ENCODE measurements at regions not wholly inside any gene's neighbourhood (a gene's known extent, or its start where the extent isn't known, plus 50 kb on each side); places are given as distances from the start of the nearest gene placed in this dataset.
"Not testable (repeated sequence)": the region's sequence is repeated elsewhere in the genome, so short reads cannot be mapped to it uniquely, and the experiment has no call there.

DNA sequence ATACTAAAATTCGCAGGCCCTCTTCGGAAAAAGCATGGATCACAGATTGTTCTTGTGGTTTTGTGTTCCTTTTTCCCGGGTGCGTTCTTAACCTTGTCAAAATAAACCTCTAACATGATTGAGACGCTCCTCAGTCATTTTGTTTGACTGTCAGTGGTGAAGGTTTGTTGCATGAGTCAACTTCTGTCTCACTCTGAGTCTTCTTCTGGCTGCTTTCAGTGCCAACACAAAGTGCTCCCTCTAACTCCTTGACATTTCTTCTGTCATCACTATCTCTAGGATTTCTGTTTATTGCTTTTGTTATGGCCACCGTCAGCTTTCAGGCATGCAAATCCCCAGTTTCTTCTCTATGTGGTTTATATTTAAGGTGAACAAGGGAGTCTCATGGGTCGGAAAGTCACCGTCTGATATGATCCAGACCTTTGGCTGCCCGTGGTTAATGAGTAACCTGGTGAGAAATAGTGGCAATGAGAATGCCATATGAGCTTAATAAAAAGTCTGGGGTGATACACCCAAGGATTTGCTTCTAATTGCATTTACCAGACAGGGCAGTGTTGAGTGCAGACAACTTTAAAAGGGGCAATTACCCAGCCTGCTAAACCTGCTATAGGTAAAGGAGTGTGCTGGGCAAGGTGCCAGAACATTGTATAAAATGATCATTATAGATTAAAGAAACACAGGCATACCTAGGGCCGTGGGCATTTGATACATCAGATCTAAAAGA lies 248.9 kb upstream of the FAM240B start:
- H3K4me3 ChIP-seq; H3K27ac ChIP-seq; H3K4me1 ChIP-seq (replicated peaks in 1 of 2); in situ Hi-C loops (cut with MboI; ENCODE audit: low pct_unique_long_range_greater_than_20kb in 2 of 9, low sequenced_read_pairs in 9 of 9, unreplicated experiment in 9 of 9): not testable (repeated sequence)
- WGBS, 10 experiments: no CpG with 5 or more reads among the region's 10 CpGs
- peak in 5 of 8 experiments; percentile 9 to 41 (median 20) for ATAC-seq (replicated peaks in 6 of 8)

DNA sequence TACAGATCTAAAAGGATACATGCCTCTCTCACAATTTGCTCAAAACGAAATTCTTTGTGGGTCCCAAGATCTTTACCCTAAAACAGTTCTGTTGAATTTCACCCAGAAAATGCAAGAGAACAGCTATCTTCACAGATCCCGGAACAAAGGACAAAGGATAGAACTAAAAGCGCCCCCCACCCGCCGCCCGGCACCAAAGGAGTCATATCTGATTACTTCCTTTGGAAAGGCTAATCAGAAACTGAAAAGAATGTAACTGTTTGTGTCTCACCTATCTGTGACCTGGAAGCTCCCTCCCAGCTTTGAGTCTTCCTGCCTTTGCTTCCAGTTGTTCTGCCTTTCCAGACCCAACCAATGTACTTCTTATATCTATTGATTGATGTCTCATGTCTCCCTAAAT lies 247.9 kb upstream of the FAM240B start:
- H3K4me3 ChIP-seq; in situ Hi-C loops (cut with MboI; ENCODE audit: low pct_unique_long_range_greater_than_20kb in 2 of 9, low sequenced_read_pairs in 9 of 9, unreplicated experiment in 9 of 9); H3K27ac ChIP-seq; H3K4me1 ChIP-seq (replicated peaks in 1 of 2); ATAC-seq (replicated peaks in 6 of 8): not testable (repeated sequence)
- no CpG with 5 or more reads among the region's 6 CpGs for WGBS, 10 experiments

DNA sequence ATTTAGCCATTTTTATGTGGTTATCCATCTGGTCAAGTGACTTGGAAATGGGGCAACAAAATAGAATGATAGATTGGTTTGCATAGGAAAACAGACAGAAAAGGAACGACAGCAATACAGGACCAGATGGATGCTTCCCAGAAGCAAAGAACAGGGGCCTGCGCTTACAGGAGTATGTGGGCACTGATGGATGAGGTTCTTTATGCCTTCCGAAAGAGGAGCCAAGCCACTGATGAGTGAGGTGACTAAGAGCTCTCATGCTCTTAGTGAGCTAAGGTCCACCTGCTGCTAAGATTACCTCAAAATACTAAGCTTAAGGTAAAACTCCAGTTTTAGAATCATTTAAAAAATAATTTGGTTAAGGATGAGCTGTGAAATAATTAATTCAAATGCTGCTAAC lies 247.4 kb upstream of the FAM240B start:
- no CpG with 5 or more reads among the region's 3 CpGs for WGBS, 10 experiments
- H3K4me3 ChIP-seq; in situ Hi-C loops (cut with MboI; ENCODE audit: low pct_unique_long_range_greater_than_20kb in 2 of 9, low sequenced_read_pairs in 9 of 9, unreplicated experiment in 9 of 9); H3K27ac ChIP-seq; H3K4me1 ChIP-seq (replicated peaks in 1 of 2): not testable (repeated sequence)
- peak in 4 of 8 experiments; percentile 37 to 70 (median 64) for ATAC-seq (replicated peaks in 6 of 8)

DNA sequence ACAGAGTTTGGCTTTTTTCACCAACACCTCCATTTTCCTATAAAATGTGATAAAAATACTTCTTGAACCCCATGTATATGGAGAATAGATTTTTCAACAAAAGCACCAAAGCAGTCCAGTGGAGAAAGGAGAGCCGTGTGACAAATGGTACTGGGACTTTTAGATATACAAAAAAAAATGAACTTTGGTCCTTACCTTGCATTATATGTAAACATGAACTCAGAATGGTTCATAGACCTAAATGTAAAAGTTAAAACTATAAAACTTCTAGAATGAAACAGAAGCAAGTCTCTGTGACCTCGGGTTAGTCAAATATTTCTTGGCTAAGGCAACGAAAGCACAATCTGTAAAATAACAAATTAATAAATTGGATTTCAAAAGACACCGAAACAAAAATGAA lies 239.9 kb upstream of the FAM240B start:
- H3K4me1 ChIP-seq (replicated peaks in 1 of 2); H3K4me3 ChIP-seq; ATAC-seq (replicated peaks in 6 of 8); in situ Hi-C loops (cut with MboI; ENCODE audit: low pct_unique_long_range_greater_than_20kb in 2 of 9, low sequenced_read_pairs in 9 of 9, unreplicated experiment in 9 of 9); H3K27ac ChIP-seq: not testable (repeated sequence)
- WGBS, 10 experiments: no CpG with 5 or more reads among the region's 4 CpGs

DNA sequence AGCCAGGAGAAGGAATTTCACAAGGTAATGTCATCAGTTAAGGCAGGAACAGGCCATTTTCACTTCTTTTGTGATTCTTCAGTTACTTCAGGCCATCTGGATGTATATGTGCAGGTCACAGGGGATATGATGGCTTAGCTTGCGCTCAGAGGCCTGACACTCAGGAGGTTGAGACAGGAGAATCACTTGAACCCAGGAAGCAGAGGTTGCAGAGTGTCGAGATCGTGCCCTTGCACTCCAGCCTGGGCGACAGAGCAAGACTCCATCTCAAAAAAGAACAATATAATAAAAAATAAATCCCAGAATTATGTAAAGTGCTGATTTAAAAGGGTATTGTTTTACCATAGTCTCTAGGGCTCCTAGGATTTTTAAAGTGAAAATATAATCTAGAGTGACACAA lies 235.9 kb upstream of the FAM240B start:
- H3K27ac ChIP-seq; H3K4me1 ChIP-seq (replicated peaks in 1 of 2); ATAC-seq (replicated peaks in 6 of 8); in situ Hi-C loops (cut with MboI; ENCODE audit: low pct_unique_long_range_greater_than_20kb in 2 of 9, low sequenced_read_pairs in 9 of 9, unreplicated experiment in 9 of 9); H3K4me3 ChIP-seq: not testable (repeated sequence)
- WGBS, 10 experiments: no CpG with 5 or more reads among the region's 4 CpGs

DNA sequence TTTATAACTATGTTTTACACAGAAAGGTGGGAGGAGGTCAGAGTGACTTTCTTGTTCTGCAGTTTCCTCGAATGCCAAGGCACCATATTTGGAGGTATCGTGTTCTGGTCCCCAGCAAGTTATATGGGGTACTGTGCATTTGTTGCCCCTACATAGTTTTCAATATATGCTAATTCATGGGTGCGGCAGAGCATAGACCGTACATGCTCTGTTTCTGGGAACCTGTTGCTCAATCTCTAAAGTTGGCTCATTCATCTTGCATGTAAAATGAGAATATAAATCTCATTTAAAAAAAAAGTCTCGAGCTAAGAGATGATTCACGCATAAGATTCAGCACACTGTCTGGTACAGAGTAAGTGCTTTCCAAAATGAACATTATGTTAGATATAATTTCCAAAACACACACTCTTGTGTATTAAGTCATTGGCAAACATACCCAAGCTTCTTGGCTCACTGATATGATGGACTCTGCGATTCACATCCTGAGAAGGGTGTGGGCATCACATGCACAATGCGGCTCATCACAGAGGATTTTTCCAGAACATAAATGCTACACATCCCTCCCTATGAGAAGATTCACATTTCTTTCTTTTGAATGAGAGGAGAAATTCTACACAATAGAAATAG lies 232.9 kb upstream of the FAM240B start:
- no CpG with 5 or more reads among the region's 8 CpGs for WGBS, 10 experiments
- H3K27ac ChIP-seq; H3K4me3 ChIP-seq; H3K4me1 ChIP-seq (replicated peaks in 1 of 2); in situ Hi-C loops (cut with MboI; ENCODE audit: low pct_unique_long_range_greater_than_20kb in 2 of 9, low sequenced_read_pairs in 9 of 9, unreplicated experiment in 9 of 9): not testable (repeated sequence)
- peak in 3 of 8 experiments; percentile 21 to 88 (median 76) for ATAC-seq (replicated peaks in 6 of 8)

DNA sequence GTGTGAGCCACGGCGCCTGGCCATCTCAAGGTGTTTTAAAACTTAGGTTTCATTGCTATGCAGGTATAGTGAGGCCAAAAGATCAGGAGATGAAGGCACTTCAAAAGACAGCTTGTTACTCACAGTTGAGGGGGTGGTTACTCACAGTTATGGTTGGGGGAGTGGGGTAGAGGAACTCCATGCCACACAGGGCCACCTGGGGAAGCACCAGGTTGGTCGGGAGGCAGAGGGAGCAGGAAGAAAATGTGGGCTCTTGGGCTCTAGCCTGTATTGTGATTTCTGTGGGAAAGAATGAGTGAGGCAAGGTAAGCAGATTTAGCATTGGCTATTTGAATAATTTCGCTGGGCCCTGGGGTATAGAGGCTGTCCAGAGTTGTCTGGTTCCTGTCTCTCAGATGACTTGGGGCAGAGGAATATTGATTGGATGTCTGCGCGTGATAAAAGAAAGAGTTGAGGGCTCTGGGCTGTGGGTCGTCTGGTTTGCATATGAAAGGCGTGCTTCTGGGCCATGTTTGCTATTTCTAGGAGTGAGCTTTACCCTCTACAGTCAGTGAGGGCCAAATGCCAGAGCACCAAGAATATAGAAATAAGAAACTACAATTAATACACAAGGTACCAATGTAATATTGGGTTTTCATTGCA lies 226.1 kb upstream of the FAM240B start:
- in situ Hi-C loops (cut with MboI; ENCODE audit: low pct_unique_long_range_greater_than_20kb in 2 of 9, low sequenced_read_pairs in 9 of 9, unreplicated experiment in 9 of 9); H3K4me3 ChIP-seq; H3K4me1 ChIP-seq (replicated peaks in 1 of 2); H3K27ac ChIP-seq: not testable (repeated sequence)
- WGBS, 10 experiments: no CpG with 5 or more reads among the region's 8 CpGs
- ATAC-seq (replicated peaks in 6 of 8): peak in 5 of 8 experiments; percentile 40 to 91 (median 73)

DNA sequence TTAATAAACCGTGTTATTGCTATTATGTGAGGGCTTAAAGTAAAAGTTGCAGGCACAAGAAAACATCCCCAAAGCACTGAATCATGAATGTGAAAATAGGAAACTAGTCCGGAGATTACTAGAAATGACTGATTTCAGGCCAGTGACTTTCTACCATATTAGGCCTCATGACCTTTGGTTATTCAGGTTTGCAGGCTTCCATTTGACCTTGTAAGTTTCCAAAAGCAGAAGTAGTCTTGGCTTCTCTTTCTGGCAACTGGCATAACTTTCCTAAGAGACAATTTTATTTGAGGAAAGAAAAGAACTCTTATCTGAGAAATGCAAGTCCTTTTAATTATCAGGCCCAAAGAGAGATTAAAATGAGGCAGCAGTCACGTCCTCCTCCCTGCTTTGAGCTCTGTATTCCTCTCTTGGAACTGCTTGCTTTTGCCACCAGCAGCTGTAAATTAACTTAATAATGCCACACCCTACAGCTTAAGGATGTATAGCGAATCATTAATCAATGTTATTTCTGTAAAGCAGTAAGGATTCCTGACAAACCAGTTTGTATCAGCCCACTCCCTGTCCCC lies 225.0 kb upstream of the FAM240B start:
- H3K4me3 ChIP-seq; H3K27ac ChIP-seq; in situ Hi-C loops (cut with MboI; ENCODE audit: low pct_unique_long_range_greater_than_20kb in 2 of 9, low sequenced_read_pairs in 9 of 9, unreplicated experiment in 9 of 9); H3K4me1 ChIP-seq (replicated peaks in 1 of 2); ATAC-seq (replicated peaks in 6 of 8): not testable (repeated sequence)
- WGBS, 10 experiments: no CpG with 5 or more reads among the region's 4 CpGs

DNA sequence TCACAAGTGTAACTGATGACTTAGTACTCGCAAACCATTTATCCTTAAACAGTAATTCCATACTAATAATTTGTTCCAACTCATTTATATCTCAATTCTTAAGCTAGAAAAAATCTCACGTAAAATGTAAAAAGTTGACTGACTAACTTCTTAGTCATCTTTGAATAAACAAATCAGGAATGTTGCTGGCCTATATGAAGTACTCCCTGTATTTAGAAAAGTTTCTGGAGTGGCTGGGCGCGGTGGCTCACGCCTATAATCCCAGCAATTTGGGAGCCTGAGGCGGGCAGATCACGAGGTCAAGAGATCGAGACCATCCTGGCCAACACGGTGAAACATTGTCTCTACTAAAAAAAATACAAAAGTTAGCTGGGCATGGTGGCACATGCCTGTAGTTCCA lies 220.6 kb upstream of the FAM240B start:
- H3K4me1 ChIP-seq (replicated peaks in 1 of 2); H3K4me3 ChIP-seq; ATAC-seq (replicated peaks in 6 of 8); in situ Hi-C loops (cut with MboI; ENCODE audit: low pct_unique_long_range_greater_than_20kb in 2 of 9, low sequenced_read_pairs in 9 of 9, unreplicated experiment in 9 of 9); H3K27ac ChIP-seq: not testable (repeated sequence)
- WGBS, 10 experiments: no CpG with 5 or more reads among the region's 9 CpGs

DNA sequence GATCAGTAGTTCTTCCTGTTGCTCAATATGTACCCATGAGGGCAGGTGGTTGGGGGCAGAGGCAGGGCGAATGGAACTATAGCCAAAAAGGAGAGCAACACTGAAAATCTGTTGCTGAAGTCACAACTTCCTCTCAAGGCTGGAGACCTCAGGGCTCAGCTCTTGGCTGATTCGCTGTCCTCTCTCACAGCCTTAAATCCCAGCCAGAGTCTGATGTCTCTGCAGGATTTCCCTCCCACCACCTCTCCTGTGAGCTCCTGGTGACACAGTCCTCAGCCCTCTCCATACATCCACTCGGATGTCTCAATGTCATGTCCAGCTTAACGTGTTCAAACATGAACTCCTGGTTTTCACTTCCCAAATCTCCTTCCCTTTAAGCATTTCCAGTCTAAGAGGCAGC lies 218.7 kb upstream of the FAM240B start:
- in situ Hi-C loops (cut with MboI; ENCODE audit: low pct_unique_long_range_greater_than_20kb in 2 of 9, low sequenced_read_pairs in 9 of 9, unreplicated experiment in 9 of 9); H3K4me1 ChIP-seq (replicated peaks in 1 of 2); ATAC-seq (replicated peaks in 6 of 8); H3K4me3 ChIP-seq; H3K27ac ChIP-seq: not testable (repeated sequence)
- WGBS, 10 experiments: no CpG with 5 or more reads among the region's 4 CpGs

DNA sequence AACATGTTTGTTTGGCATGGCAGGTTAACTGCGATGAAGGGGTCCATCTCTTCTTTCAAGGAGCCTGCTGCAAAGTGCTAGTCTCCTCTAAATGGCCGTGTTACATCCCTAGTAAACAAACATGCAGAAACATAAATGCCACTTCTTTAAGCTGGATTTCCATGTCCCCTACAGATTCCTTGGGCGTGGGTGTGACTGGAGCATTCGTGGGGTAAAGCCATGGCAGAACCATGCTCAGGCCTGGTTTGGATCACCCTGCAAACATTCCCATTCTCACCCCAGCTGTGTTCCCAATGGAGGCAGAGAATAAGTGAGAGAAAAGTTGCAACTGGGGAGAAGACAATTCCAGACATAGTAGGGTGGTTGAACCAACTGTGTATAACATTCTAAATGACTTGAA lies 208.0 kb upstream of the FAM240B start:
- ATAC-seq (replicated peaks in 6 of 8); H3K4me1 ChIP-seq (replicated peaks in 1 of 2); H3K4me3 ChIP-seq; in situ Hi-C loops (cut with MboI; ENCODE audit: low pct_unique_long_range_greater_than_20kb in 2 of 9, low sequenced_read_pairs in 9 of 9, unreplicated experiment in 9 of 9); H3K27ac ChIP-seq: not testable (repeated sequence)
- no CpG with 5 or more reads among the region's 4 CpGs for WGBS, 10 experiments

DNA sequence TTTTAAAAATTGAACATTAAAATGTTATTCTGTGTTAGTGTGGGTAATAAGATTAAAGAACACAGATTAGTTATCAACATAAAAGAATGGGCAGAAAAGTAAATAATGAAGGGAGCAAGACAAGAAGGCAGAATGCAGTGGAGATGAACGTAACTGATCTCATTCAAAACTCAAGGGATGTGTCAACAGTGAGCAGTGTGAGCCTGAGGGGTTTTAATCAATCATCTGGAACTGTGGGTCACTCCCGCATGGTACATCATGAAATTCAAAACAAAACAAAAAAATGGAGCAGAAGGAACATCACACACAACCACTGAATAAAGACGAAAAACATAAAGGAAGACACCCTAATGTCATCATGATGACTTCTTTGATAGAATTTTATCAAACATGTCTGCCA lies 206.6 kb upstream of the FAM240B start:
- peak in 3 of 8 experiments; percentile 57 to 59 (median 59) for ATAC-seq (replicated peaks in 6 of 8)
- H3K27ac ChIP-seq; in situ Hi-C loops (cut with MboI; ENCODE audit: low pct_unique_long_range_greater_than_20kb in 2 of 9, low sequenced_read_pairs in 9 of 9, unreplicated experiment in 9 of 9); H3K4me1 ChIP-seq (replicated peaks in 1 of 2); H3K4me3 ChIP-seq: not testable (repeated sequence)
- no CpG with 5 or more reads among the region's 3 CpGs for WGBS, 10 experiments

DNA sequence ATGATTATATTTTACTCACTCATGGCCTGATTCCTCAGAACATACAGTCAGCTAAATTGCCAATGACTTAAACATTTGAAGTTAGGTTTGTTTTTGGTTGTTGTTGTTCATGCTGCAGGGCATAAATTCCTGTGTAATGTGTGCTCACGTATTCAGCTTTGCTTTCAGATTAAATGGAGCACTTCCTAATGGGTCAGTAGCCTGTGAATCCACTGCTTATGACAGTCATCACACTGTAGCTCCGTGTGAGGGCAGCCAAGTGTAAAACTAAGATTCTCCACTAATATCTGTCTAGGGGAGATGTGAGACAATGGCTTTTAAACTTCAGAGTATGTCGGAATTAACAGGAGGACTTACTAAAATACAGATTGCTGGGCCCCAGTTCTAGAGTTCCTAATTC lies 201.3 kb upstream of the FAM240B start:
- WGBS, 10 experiments: no CpG with 5 or more reads among the region's 3 CpGs
- in situ Hi-C loops (cut with MboI; ENCODE audit: low pct_unique_long_range_greater_than_20kb in 2 of 9, low sequenced_read_pairs in 9 of 9, unreplicated experiment in 9 of 9); H3K4me1 ChIP-seq (replicated peaks in 1 of 2); H3K27ac ChIP-seq; H3K4me3 ChIP-seq: not testable (repeated sequence)
- ATAC-seq (replicated peaks in 6 of 8): peak in 1 of 8 experiments; percentile 70
